ENCODE measurements at regions not wholly inside any gene's neighbourhood (a gene's known extent, or its start where the extent isn't known, plus 50 kb on each side); places are given as distances from the start of the nearest gene placed in this dataset.
"Not testable (repeated sequence)": the region's sequence is repeated elsewhere in the genome, so short reads cannot be mapped to it uniquely, and the experiment has no call there.

GRCh38 chr14:45949479-45949878 lies 696.5 kb upstream of the MIS18BP1 start:
- Mint-ChIP-seq H3K36me3 (ENCODE audit: insufficient read depth in 2 of 2) (no peaks in the 10 kb centered on the region), H3K4me3 (no peak overlapping the region), H3K4me1 (ENCODE audit: low read depth) (no peaks in the 10 kb centered on the region), H3K9me3 (peaks cover 0 to 3% of the 10 kb centered on the region in 2 donors), H3K27ac (no peak overlapping the region), H3K27me3 (ENCODE audit: low read depth) (no peaks in the 10 kb centered on the region)
- DNase-seq (no peak), ATAC-seq (replicated peaks in 1 of 2) (no peak)

- ATAC-seq (replicated peaks in 1 of 2) = no peak
- H3K27ac Mint-ChIP-seq = no peak overlapping the region
- H3K4me3 Mint-ChIP-seq = no peak overlapping the region
- no peaks in the 10 kb centered on the region for H3K27me3 Mint-ChIP-seq (ENCODE audit: low read depth)
- H3K9me3 Mint-ChIP-seq = peaks cover 0 to 3% of the 10 kb centered on the region in 2 donors
- DNase-seq = no peak
- H3K36me3 Mint-ChIP-seq (ENCODE audit: insufficient read depth in 2 of 2) = no peaks in the 10 kb centered on the region
- H3K4me1 Mint-ChIP-seq (ENCODE audit: low read depth) = no peaks in the 10 kb centered on the region
These were observed 694.8 kb upstream of the MIS18BP1 start for GRCh38 chr14:45947830-45948229.

GRCh38 chr14:45946251-45946650 lies 693.2 kb upstream of the MIS18BP1 start:
- Mint-ChIP-seq H3K36me3 (ENCODE audit: insufficient read depth in 2 of 2) (no peaks in the 10 kb centered on the region), H3K4me3 (no peak overlapping the region), H3K9me3 (peaks cover 0 to 4% of the 10 kb centered on the region in 2 donors), H3K27ac (no peak overlapping the region), H3K27me3 (ENCODE audit: low read depth) (no peaks in the 10 kb centered on the region), H3K4me1 (ENCODE audit: low read depth) (no peaks in the 10 kb centered on the region)
- no peak for DNase-seq
- ATAC-seq (replicated peaks in 1 of 2) = no peak

- H3K4me1 Mint-ChIP-seq (ENCODE audit: low read depth) = no peaks in the 10 kb centered on the region
- DNase-seq (no peak), ATAC-seq (replicated peaks in 1 of 2) (no peak)
- peaks cover 10 to 12% of the 10 kb centered on the region in 2 donors for H3K9me3 Mint-ChIP-seq
- H3K27ac Mint-ChIP-seq = no peak overlapping the region
- H3K27me3 Mint-ChIP-seq (ENCODE audit: low read depth) = no peaks in the 10 kb centered on the region
- H3K4me3 Mint-ChIP-seq = no peak overlapping the region
- no peaks in the 10 kb centered on the region for H3K36me3 Mint-ChIP-seq (ENCODE audit: insufficient read depth in 2 of 2)
These were observed 687.3 kb upstream of the MIS18BP1 start for GRCh38 chr14:45940318-45940717.

- H3K36me3 Mint-ChIP-seq (ENCODE audit: insufficient read depth in 2 of 2) = no peaks in the 10 kb centered on the region
- H3K4me3 Mint-ChIP-seq = no peak overlapping the region
- no peak overlapping the region for H3K27ac Mint-ChIP-seq
- peaks cover 12% of the 10 kb centered on the region in 2 donors for H3K9me3 Mint-ChIP-seq
- ATAC-seq (replicated peaks in 1 of 2) (no peak), DNase-seq (no peak)
- no peaks in the 10 kb centered on the region for H3K27me3 Mint-ChIP-seq (ENCODE audit: low read depth)
- H3K4me1 Mint-ChIP-seq (ENCODE audit: low read depth) = no peaks in the 10 kb centered on the region
These were observed 686.6 kb upstream of the MIS18BP1 start for GRCh38 chr14:45939572-45939971.

- not testable (repeated sequence) for H3K9me3 Mint-ChIP-seq, H3K27ac Mint-ChIP-seq
These were observed 667.0 kb upstream of the MIS18BP1 start for GRCh38 chr14:45919995-45920394.

GRCh38 chr14:45916340-45916953 lies 663.4 kb upstream of the MIS18BP1 start:
- Mint-ChIP-seq H3K36me3 (ENCODE audit: insufficient read depth in 2 of 2) (no peaks in the 10 kb centered on the region), H3K4me1 (ENCODE audit: low read depth) (no peaks in the 10 kb centered on the region), H3K27ac (no peak overlapping the region), H3K9me3 (peaks cover 11 to 12% of the 10 kb centered on the region in 2 donors), H3K27me3 (ENCODE audit: low read depth) (no peaks in the 10 kb centered on the region), H3K4me3 (no peak overlapping the region)
- DNase-seq (no peak), ATAC-seq (replicated peaks in 1 of 2) (no peak)

More at GRCh38 chr14:45919995-45920394, 667.0 kb upstream of the MIS18BP1 start:
- not testable (repeated sequence) for DNase-seq; H3K4me3 Mint-ChIP-seq; H3K36me3 Mint-ChIP-seq (ENCODE audit: insufficient read depth in 2 of 2); H3K4me1 Mint-ChIP-seq (ENCODE audit: low read depth); ATAC-seq (replicated peaks in 1 of 2); H3K27me3 Mint-ChIP-seq (ENCODE audit: low read depth)

GRCh38 chr14:45907782-45908181 lies 654.8 kb upstream of the MIS18BP1 start:
- no peak overlapping the region for H3K4me3 Mint-ChIP-seq
- no peak overlapping the region for H3K27ac Mint-ChIP-seq
- no peaks in the 10 kb centered on the region for H3K4me1 Mint-ChIP-seq (ENCODE audit: low read depth)
- no peak for ATAC-seq (replicated peaks in 1 of 2)
- no peaks in the 10 kb centered on the region for H3K27me3 Mint-ChIP-seq (ENCODE audit: low read depth)
- no peak for DNase-seq
- peaks cover 4 to 9% of the 10 kb centered on the region in 2 donors for H3K9me3 Mint-ChIP-seq
- no peaks in the 10 kb centered on the region for H3K36me3 Mint-ChIP-seq (ENCODE audit: insufficient read depth in 2 of 2)

- Mint-ChIP-seq H3K27ac (no peak overlapping the region), H3K4me3 (no peak overlapping the region), H3K4me1 (ENCODE audit: low read depth) (no peaks in the 10 kb centered on the region), H3K27me3 (ENCODE audit: low read depth) (no peaks in the 10 kb centered on the region), H3K9me3 (peaks cover 1 to 7% of the 10 kb centered on the region in 2 donors), H3K36me3 (ENCODE audit: insufficient read depth in 2 of 2) (no peaks in the 10 kb centered on the region)
- no peak for ATAC-seq (replicated peaks in 1 of 2)
- no peak for DNase-seq
These were observed 653.3 kb upstream of the MIS18BP1 start for GRCh38 chr14:45906257-45906656.

- no peaks in the 10 kb centered on the region for H3K36me3 Mint-ChIP-seq (ENCODE audit: insufficient read depth in 2 of 2)
- H3K4me3 Mint-ChIP-seq = no peak overlapping the region
- H3K27me3 Mint-ChIP-seq (ENCODE audit: low read depth) = no peaks in the 10 kb centered on the region
- ATAC-seq (replicated peaks in 1 of 2) (no peak), DNase-seq (no peak)
- H3K27ac Mint-ChIP-seq = no peak overlapping the region
- H3K9me3 Mint-ChIP-seq = peaks cover 0 to 7% of the 10 kb centered on the region in 2 donors
- no peaks in the 10 kb centered on the region for H3K4me1 Mint-ChIP-seq (ENCODE audit: low read depth)
These were observed 652.7 kb upstream of the MIS18BP1 start for GRCh38 chr14:45905672-45906071.

- H3K27me3 Mint-ChIP-seq (ENCODE audit: low read depth) = no peaks in the 10 kb centered on the region
- ATAC-seq (replicated peaks in 1 of 2) = no peak
- H3K9me3 Mint-ChIP-seq = peaks cover 0 to 3% of the 10 kb centered on the region in 2 donors
- H3K4me3 Mint-ChIP-seq = no peak overlapping the region
- no peak overlapping the region for H3K27ac Mint-ChIP-seq
- no peaks in the 10 kb centered on the region for H3K36me3 Mint-ChIP-seq (ENCODE audit: insufficient read depth in 2 of 2)
- DNase-seq = no peak
- no peaks in the 10 kb centered on the region for H3K4me1 Mint-ChIP-seq (ENCODE audit: low read depth)
These were observed 651.3 kb upstream of the MIS18BP1 start for GRCh38 chr14:45904314-45904713.

GRCh38 chr14:45902241-45902640 lies 649.2 kb upstream of the MIS18BP1 start:
- Mint-ChIP-seq H3K4me1 (ENCODE audit: low read depth) (no peaks in the 10 kb centered on the region), H3K4me3 (no peak overlapping the region), H3K27ac (no peak overlapping the region), H3K36me3 (ENCODE audit: insufficient read depth in 2 of 2) (no peaks in the 10 kb centered on the region), H3K27me3 (ENCODE audit: low read depth) (no peaks in the 10 kb centered on the region), H3K9me3 (peaks cover 2 to 4% of the 10 kb centered on the region in 2 donors)
- DNase-seq = no peak
- no peak for ATAC-seq (replicated peaks in 1 of 2)

GRCh38 chr14:45897439-45897838 lies 644.4 kb upstream of the MIS18BP1 start:
- DNase-seq = no peak

GRCh38 chr14:45893127-45893526 lies 640.1 kb upstream of the MIS18BP1 start:
- peaks cover 8 to 12% of the 10 kb centered on the region in 2 donors for H3K9me3 Mint-ChIP-seq

More at GRCh38 chr14:45897439-45897838, 644.4 kb upstream of the MIS18BP1 start:
- H3K27ac Mint-ChIP-seq = no peak overlapping the region
- H3K36me3 Mint-ChIP-seq (ENCODE audit: insufficient read depth in 2 of 2) = no peaks in the 10 kb centered on the region
- H3K4me1 Mint-ChIP-seq (ENCODE audit: low read depth) = no peaks in the 10 kb centered on the region
- H3K27me3 Mint-ChIP-seq (ENCODE audit: low read depth) = no peaks in the 10 kb centered on the region
- peaks cover 2% of the 10 kb centered on the region in 2 donors for H3K9me3 Mint-ChIP-seq
- H3K4me3 Mint-ChIP-seq = no peak overlapping the region
- no peak for ATAC-seq (replicated peaks in 1 of 2)

More at GRCh38 chr14:45893127-45893526, 640.1 kb upstream of the MIS18BP1 start:
- no peak overlapping the region for H3K27ac Mint-ChIP-seq
- no peaks in the 10 kb centered on the region for H3K4me1 Mint-ChIP-seq (ENCODE audit: low read depth)
- ATAC-seq (replicated peaks in 1 of 2) (no peak), DNase-seq (no peak)
- H3K4me3 Mint-ChIP-seq = no peak overlapping the region
- H3K27me3 Mint-ChIP-seq (ENCODE audit: low read depth) = no peaks in the 10 kb centered on the region
- H3K36me3 Mint-ChIP-seq (ENCODE audit: insufficient read depth in 2 of 2) = no peaks in the 10 kb centered on the region
